IMR-90 (cell line): ENCODE measurements at regions not wholly inside any gene's neighbourhood (a gene's known extent, or its start where the extent isn't known, plus 50 kb on each side); places are given as distances from the start of the nearest gene placed in this dataset.

Experiments
- ATAC-seq: fragments of 200-7000 bp; cut with Tn5 transposase; 2 replicates; pipeline ENCODE4 v1.9.1; 2020; ENCODE audit warnings: low read depth, mild to moderate bottlenecking, moderate library complexity
- BruUV-seq: library from RNA; stranded (reverse); fragments of 400-500 nt; replicated peaks from 2 replicates; lab custom pipeline; 2021; lab: Mats Ljungman, UMichigan
- CTCF ChIA-PET: fragments of 300-600 bp; formaldehyde crosslinking; extraction: SDS; loops from one replicate; lab custom pipeline; 2021; ENCODE audit warnings: antibody characterized with exemption; lab: Yijun Ruan, JAX
- POLR2A ChIA-PET: fragments of 300-600 bp; sonication (Branson Sonifier 250); formaldehyde crosslinking; loops from one replicate; lab custom pipeline; 2022; ENCODE audit warnings: antibody characterized with exemption; ENCODE audit not compliant: unreplicated experiment; lab: Charles Lee
- DNase-seq: peaks from one replicate; pipeline ENCODE4 v3.0.0; 2013
- H2AFZ ChIP-seq: replicated peaks from 2 replicates; pipeline ENCODE3; 2013; ENCODE audit warnings: low read length, mild to moderate bottlenecking; ENCODE audit not compliant: poor library complexity
- H2AK5ac ChIP-seq: 2 replicates; pipeline ENCODE4 v1.6.1; 2013; ENCODE audit warnings: low read depth, low read length, inconsistent platforms
- H2AK9ac ChIP-seq: replicated peaks from 2 replicates; pipeline ENCODE3; 2013; ENCODE audit warnings: mild to moderate bottlenecking, low read depth, low read length, moderate library complexity; ENCODE audit not compliant: poor library complexity
- H2BK120ac ChIP-seq: 2 replicates; pipeline ENCODE4 v1.6.1; 2013; ENCODE audit warnings: low read depth, low read length, inconsistent platforms
- H2BK15ac ChIP-seq: 3 replicates; pipeline ENCODE4 v1.6.1; 2013; ENCODE audit warnings: low read depth, low read length, inconsistent platforms
- H2BK20ac ChIP-seq: 2 replicates; pipeline ENCODE4 v1.6.1; 2013; ENCODE audit warnings: low read depth, mild to moderate bottlenecking, inconsistent platforms, low read length, moderate library complexity
- H2BK5ac ChIP-seq: 2 replicates; pipeline ENCODE4 v1.6.1; 2013; ENCODE audit warnings: mild to moderate bottlenecking, low read depth, low read length, inconsistent platforms; ENCODE audit not compliant: poor library complexity, severe bottlenecking
- H3K14ac ChIP-seq: replicated peaks from 2 replicates; pipeline ENCODE4 v1.6.1; 2013; ENCODE audit warnings: low read depth, low read length, inconsistent platforms
- H3K18ac ChIP-seq: 2 replicates; pipeline ENCODE4 v1.6.1; 2013; ENCODE audit warnings: low read depth, low read length, control low read depth
- H3K23ac ChIP-seq: 2 replicates; pipeline ENCODE4 v1.6.1; 2013; ENCODE audit warnings: low read depth, low read length, inconsistent platforms
- H3K27ac ChIP-seq: 2 replicates; pipeline ENCODE4 v1.5.1; 2013; ENCODE audit warnings: mild to moderate bottlenecking, control low read depth, low read length; ENCODE audit not compliant: insufficient read depth
- H3K27me3 ChIP-seq: 2 replicates; pipeline ENCODE4 v1.6.1; 2013; ENCODE audit warnings: low read length; ENCODE audit not compliant: control insufficient read depth, insufficient read depth
- H3K36me3 ChIP-seq: 2 replicates; pipeline ENCODE4 v1.6.1; 2013; ENCODE audit warnings: low read length, mixed read lengths; ENCODE audit not compliant: control insufficient read depth, insufficient read depth
- H3K4ac ChIP-seq: 2 replicates; pipeline ENCODE4 v1.6.1; 2013; ENCODE audit warnings: low read depth, low read length, inconsistent platforms
- H3K4me1 ChIP-seq: 2 replicates; pipeline ENCODE4 v1.6.1; 2013; ENCODE audit warnings: low read length, mixed read lengths; ENCODE audit not compliant: control insufficient read depth, insufficient read depth
- H3K4me2 ChIP-seq: 2 replicates; pipeline ENCODE4 v1.6.1; 2013; ENCODE audit warnings: low read depth, mild to moderate bottlenecking, control low read depth, low read length, moderate library complexity
- H3K4me3 ChIP-seq: 2 replicates; pipeline ENCODE4 v1.5.1; 2013; ENCODE audit warnings: low read depth, mild to moderate bottlenecking, control low read depth, low read length, moderate library complexity; ENCODE audit not compliant: insufficient read depth
- H3K56ac ChIP-seq: 2 replicates; pipeline ENCODE4 v1.6.1; 2013; ENCODE audit warnings: low read length, inconsistent platforms; ENCODE audit not compliant: insufficient read depth; ENCODE audit errors: extremely low read depth
- H3K79me1 ChIP-seq, 2 experiments: 2 replicates each; pipeline ENCODE4 v1.6.1; 2013; ENCODE audit warnings: low read length in 2 of 2, inconsistent platforms in 1 of 2, low read depth in 1 of 2
- H3K9ac ChIP-seq: 2 replicates; pipeline ENCODE4 v1.6.1; 2013; ENCODE audit warnings: low read depth, low read length, control low read depth
- H3K9me1 ChIP-seq: 2 replicates; pipeline ENCODE4 v1.6.1; 2013; ENCODE audit warnings: low read length, inconsistent platforms; ENCODE audit not compliant: insufficient read depth
- H3K9me3 ChIP-seq: 2 replicates; pipeline ENCODE4 v1.6.1; 2013; ENCODE audit warnings: low read length; ENCODE audit not compliant: control insufficient read depth, insufficient read depth
- H4K20me1 ChIP-seq: 2 replicates; pipeline ENCODE4 v1.6.1; 2013; ENCODE audit warnings: low read length, inconsistent platforms; ENCODE audit not compliant: insufficient read depth
- H4K5ac ChIP-seq: 2 replicates; pipeline ENCODE4 v1.6.1; 2013; ENCODE audit warnings: mild to moderate bottlenecking, low read depth, low read length, control low read depth
- H4K8ac ChIP-seq, 2 experiments: 2 replicates each; pipeline ENCODE4 v1.6.1; 2013; ENCODE audit warnings: low read depth in 2 of 2, low read length in 2 of 2, control low read depth in 1 of 2, inconsistent platforms in 1 of 2
- H4K91ac ChIP-seq: 2 replicates; pipeline ENCODE4 v1.6.1; 2013; ENCODE audit warnings: low read depth, low read length, inconsistent platforms; ENCODE audit not compliant: insufficient read depth
- CEBPB ChIP-seq: IDR thresholded peaks from 2 replicates; pipeline ENCODE4 v1.6.1; 2012; ENCODE audit warnings: low read depth, low read length, improper control_type of control experiment
- MAFK ChIP-seq: IDR thresholded peaks from 2 replicates; pipeline ENCODE4 v1.6.1; 2012; ENCODE audit warnings: low read depth, low read length, improper control_type of control experiment
- MAZ ChIP-seq: IDR thresholded peaks from 2 replicates; pipeline ENCODE4 v1.6.1; 2012; ENCODE audit warnings: low read depth, mild to moderate bottlenecking, low read length, improper control_type of control experiment, moderate library complexity, borderline replicate concordance
- MXI1 ChIP-seq: IDR thresholded peaks from 2 replicates; pipeline ENCODE4 v1.6.1; 2012; ENCODE audit warnings: low read depth, mild to moderate bottlenecking, low read length, moderate library complexity, borderline replicate concordance
- NFE2L2 ChIP-seq: fragments of 150-350 bp; IDR thresholded peaks from 2 replicates; pipeline ENCODE4 v1.6.1; 2016; ENCODE audit warnings: low read depth, mild to moderate bottlenecking, low read length
- RFX5 ChIP-seq: IDR thresholded peaks from 2 replicates; pipeline ENCODE4 v1.8.0; 2012; ENCODE audit warnings: low read depth, mild to moderate bottlenecking, low read length, moderate library complexity
- WGBS, 2 experiments: methylation state at CpG; one replicate each; pipeline versions ENCODE4 v1.1.5 to v1.1.7; 2013; ENCODE audit warnings: missing lambda C conversion rate in 2 of 2; ENCODE audit not compliant: insufficient read length in 1 of 2; ENCODE audit errors: extremely low coverage in 2 of 2; 5-methylcytosine and 5-hydroxymethylcytosine counted together
- dilution Hi-C: fragments of 300-500 bp; cut with HindIII; formaldehyde crosslinking; loops from one replicate; pipeline ENCODE4 v1.14.3; 2018; ENCODE audit warnings: low sequenced_read_pairs; ENCODE audit not compliant: unreplicated experiment
- in situ Hi-C: fragments of 300-500 bp; cut with MboI; formaldehyde crosslinking; loops from 3 replicates; pipeline ENCODE4 v1.14.3; 2019; ENCODE audit warnings: low sequenced_read_pairs, inconsistent platforms, mixed read lengths
- intact Hi-C: fragments of 100-400 bp; cut with micrococcal nuclease; formaldehyde crosslinking; loops from 2 replicates; pipeline ENCODE4 v1.10.0; 2022

- intact Hi-C loops, result no loop called here
- no peaks in the 10 kb centered on the region for H4K20me1 ChIP-seq
- no peaks in the 10 kb centered on the region for H3K36me3 ChIP-seq
- no peak for TF ChIP-seq MAFK
- TF ChIP-seq RFX5, result no peak
- TF ChIP-seq MXI1, result no peak
- no peak for TF ChIP-seq NFE2L2
- no peak for TF ChIP-seq MAZ
- no peak for TF ChIP-seq CEBPB
- 0% methylated on average over 1 of the region's 4 CpGs; no CpG with 5 or more reads in 1 of the 2 experiments for WGBS, 2 experiments
- H2BK120ac ChIP-seq, result no peak overlapping the region
- H3K4ac ChIP-seq, result no peak overlapping the region
- H2BK5ac ChIP-seq, result no peak overlapping the region
- H3K27ac ChIP-seq, result no peak overlapping the region
- no peak overlapping the region for H3K9ac ChIP-seq
- no peak overlapping the region for H2BK20ac ChIP-seq
- DNase-seq (peak; percentile 1), ATAC-seq (no peak)
- no peaks in the 10 kb centered on the region for H3K9me1 ChIP-seq
- no peak overlapping the region for H2AK9ac ChIP-seq
- in situ Hi-C loops, result no loop called here
- dilution Hi-C loops, result no loop called here
- no peak overlapping the region for H3K23ac ChIP-seq
- H3K79me1 ChIP-seq, result no peaks in the 10 kb centered on the region
- H3K4me2 ChIP-seq, result no peak overlapping the region
- POLR2A ChIA-PET, result no interaction called here
- no peak overlapping the region for H2AFZ ChIP-seq
- no peak overlapping the region for H2BK15ac ChIP-seq
- H4K8ac ChIP-seq, result no peak overlapping the region
- no peak overlapping the region for H3K4me3 ChIP-seq
- H4K5ac ChIP-seq, result no peak overlapping the region
- no peaks in the 10 kb centered on the region for H3K4me1 ChIP-seq
- no peaks in the 10 kb centered on the region for H3K9me3 ChIP-seq
- H3K27me3 ChIP-seq, result no peaks in the 10 kb centered on the region
- no peak overlapping the region for H3K56ac ChIP-seq
- no peak overlapping the region for H3K18ac ChIP-seq
- no peak overlapping the region for H2AK5ac ChIP-seq
- CTCF ChIA-PET, result no interaction called here
- H4K91ac ChIP-seq, result no peak overlapping the region
- no TSS peak for BruUV-seq
- no peak overlapping the region for H3K14ac ChIP-seq
These were observed 260.9 kb downstream of the RAD51AP2 start for GRCh38 chr2:17257189-17257909.
